ENCODE measurements at regions not wholly inside any gene's neighbourhood (a gene's known extent, or its start where the extent isn't known, plus 50 kb on each side); places are given as distances from the start of the nearest gene placed in this dataset.
A peak's percentile ranks its signal among the peaks of the same experiment; 100 is the strongest.

DNA sequence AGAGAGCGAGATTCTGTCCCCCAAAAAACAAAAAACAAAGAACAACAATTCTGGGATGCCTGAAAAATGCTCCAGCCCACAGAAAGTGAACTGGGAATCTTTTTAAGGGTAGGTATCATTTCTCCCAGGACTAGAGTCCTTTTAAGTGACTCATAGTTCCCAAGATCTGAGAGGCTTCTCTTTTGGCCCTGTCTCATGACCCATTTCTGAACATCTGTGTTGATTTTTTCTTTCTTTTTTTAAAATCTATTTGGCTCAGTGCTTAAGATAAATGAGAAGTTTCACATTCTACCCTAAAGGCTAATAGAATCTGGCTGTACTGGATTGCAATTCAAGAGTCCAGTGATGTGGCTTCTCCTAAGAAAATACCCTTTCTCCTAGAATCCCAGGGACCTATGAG lies 217.6 kb upstream of the FOXQ1 start:
- TF ChIP-seq, protein P1, sequence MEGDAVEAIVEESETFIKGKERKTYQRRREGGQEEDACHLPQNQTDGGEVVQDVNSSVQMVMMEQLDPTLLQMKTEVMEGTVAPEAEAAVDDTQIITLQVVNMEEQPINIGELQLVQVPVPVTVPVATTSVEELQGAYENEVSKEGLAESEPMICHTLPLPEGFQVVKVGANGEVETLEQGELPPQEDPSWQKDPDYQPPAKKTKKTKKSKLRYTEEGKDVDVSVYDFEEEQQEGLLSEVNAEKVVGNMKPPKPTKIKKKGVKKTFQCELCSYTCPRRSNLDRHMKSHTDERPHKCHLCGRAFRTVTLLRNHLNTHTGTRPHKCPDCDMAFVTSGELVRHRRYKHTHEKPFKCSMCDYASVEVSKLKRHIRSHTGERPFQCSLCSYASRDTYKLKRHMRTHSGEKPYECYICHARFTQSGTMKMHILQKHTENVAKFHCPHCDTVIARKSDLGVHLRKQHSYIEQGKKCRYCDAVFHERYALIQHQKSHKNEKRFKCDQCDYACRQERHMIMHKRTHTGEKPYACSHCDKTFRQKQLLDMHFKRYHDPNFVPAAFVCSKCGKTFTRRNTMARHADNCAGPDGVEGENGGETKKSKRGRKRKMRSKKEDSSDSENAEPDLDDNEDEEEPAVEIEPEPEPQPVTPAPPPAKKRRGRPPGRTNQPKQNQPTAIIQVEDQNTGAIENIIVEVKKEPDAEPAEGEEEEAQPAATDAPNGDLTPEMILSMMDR (IDR thresholded peaks at IDR 0.05) = no peak
- TF ChIP-seq EP300 (IDR thresholded peaks at IDR 0.05) (peak in 1 of 2 donors; percentile 30), POLR2A (IDR thresholded peaks at IDR 0.05) (no peak)

Measured in tibial nerve (tissue), 4 donors.